Astrocyte (in vitro differentiated cells and primary cell): ENCODE measurements at regions not wholly inside any gene's neighbourhood (a gene's known extent, or its start where the extent isn't known, plus 50 kb on each side); places are given as distances from the start of the nearest gene placed in this dataset.

ENCODE experiments used
- DNase-seq: peaks from one replicate; pipeline ENCODE4 v3.0.0-alpha.2; 2010; ENCODE audit warnings: low read depth
- FAIRE-seq: peaks from 2 replicates; lab custom pipeline; 2011; peaks lifted over from hg19 to GRCh38; lab: Jason Lieb, UNC
- H2AFZ ChIP-seq: 2 replicates; pipeline ENCODE4 v1.6.0; 2012; ENCODE audit warnings: low read depth, low read length, inconsistent platforms
- H3K27ac ChIP-seq: 2 replicates; pipeline ENCODE4 v1.5.1; 2011; ENCODE audit warnings: low read depth, low read length, inconsistent platforms
- H3K27me3 ChIP-seq: 2 replicates; pipeline ENCODE4 v1.6.0; 2011; ENCODE audit warnings: low read length, inconsistent platforms; ENCODE audit not compliant: insufficient read depth
- H3K36me3 ChIP-seq: 2 replicates; pipeline ENCODE4 v1.5.1; 2011; ENCODE audit warnings: low read length, inconsistent platforms; ENCODE audit not compliant: insufficient read depth
- H3K4me1 ChIP-seq: 2 replicates; pipeline ENCODE4 v1.5.1; 2011; ENCODE audit warnings: low read length, inconsistent platforms; ENCODE audit not compliant: insufficient read depth
- H3K4me2 ChIP-seq: 2 replicates; pipeline ENCODE4 v1.6.0; 2012; ENCODE audit warnings: low read length, inconsistent platforms
- H3K4me3 ChIP-seq: 2 replicates; pipeline ENCODE4 v1.5.1; 2011; ENCODE audit warnings: low read depth, mild to moderate bottlenecking, low read length, inconsistent platforms; ENCODE audit not compliant: insufficient read depth
- H3K79me2 ChIP-seq: 2 replicates; pipeline ENCODE4 v1.6.0; 2012; ENCODE audit warnings: mild to moderate bottlenecking, low read length, inconsistent platforms; ENCODE audit not compliant: insufficient read depth
- H3K9ac ChIP-seq: 2 replicates; pipeline ENCODE4 v1.6.0; 2012; ENCODE audit warnings: mild to moderate bottlenecking, low read length, inconsistent platforms
- H3K9me3 ChIP-seq: 2 replicates; pipeline ENCODE4 v1.5.1; 2012; ENCODE audit warnings: low read depth, mild to moderate bottlenecking, low read length, inconsistent platforms; ENCODE audit not compliant: insufficient read depth
- H4K20me1 ChIP-seq: 2 replicates; pipeline ENCODE4 v1.6.0; 2012; ENCODE audit warnings: low read length, inconsistent platforms; ENCODE audit not compliant: insufficient read depth
- H3K27ac Mint-ChIP-seq: one replicate; pipeline ENCODE4 v1.8.0; 2021; ENCODE audit warnings: mild to moderate bottlenecking, mixed read lengths; ENCODE audit not compliant: unreplicated experiment
- H3K27me3 Mint-ChIP-seq: one replicate; pipeline ENCODE4 v1.8.0; 2021; ENCODE audit warnings: low read depth, mixed read lengths; ENCODE audit not compliant: unreplicated experiment
- H3K36me3 Mint-ChIP-seq: one replicate; pipeline ENCODE4 v1.8.0; 2021; ENCODE audit warnings: low read depth, mixed read lengths; ENCODE audit not compliant: unreplicated experiment
- H3K4me1 Mint-ChIP-seq: one replicate; pipeline ENCODE4 v1.8.0; 2021; ENCODE audit warnings: low read depth, mixed read lengths; ENCODE audit not compliant: unreplicated experiment
- H3K4me3 Mint-ChIP-seq: one replicate; pipeline ENCODE4 v1.8.0; 2021; ENCODE audit warnings: mild to moderate bottlenecking, moderate library complexity, mixed read lengths; ENCODE audit not compliant: unreplicated experiment
- H3K9me3 Mint-ChIP-seq: one replicate; pipeline ENCODE4 v1.8.0; 2021; ENCODE audit warnings: mild to moderate bottlenecking, mixed read lengths; ENCODE audit not compliant: unreplicated experiment
- EZH2 ChIP-seq: IDR thresholded peaks from 2 replicates; pipeline ENCODE4 v1.6.1; 2012; ENCODE audit warnings: mild to moderate bottlenecking, low read length, inconsistent platforms; ENCODE audit not compliant: insufficient read depth
- TF ChIP-seq, protein P1 (sequence below): IDR thresholded peaks from 2 replicates; pipeline ENCODE4 v1.5.1; 2011; ENCODE audit warnings: low read depth, mild to moderate bottlenecking, inconsistent platforms, low read length, moderate library complexity; ENCODE audit not compliant: insufficient read depth

GRCh38 chr9:24090566-24090965, 264.5 kb upstream of the ELAVL2 start:
- DNase-seq (no peak), FAIRE-seq (no peak)
- Histone ChIP-seq H3K36me3 (no peaks in the 10 kb centered on the region), H4K20me1 (no peaks in the 10 kb centered on the region), H3K4me2 (no peak overlapping the region), H3K4me3 (no peak overlapping the region), H2AFZ (no peak overlapping the region), H3K79me2 (no peaks in the 10 kb centered on the region), H3K4me1 (no peaks in the 10 kb centered on the region), H3K27ac (no peak overlapping the region), H3K9me3 (peaks cover 5% of the 10 kb centered on the region), H3K9ac (no peak overlapping the region), H3K27me3 (no peaks in the 10 kb centered on the region)
- Mint-ChIP-seq H3K27ac (no peak overlapping the region), H3K4me3 (no peak overlapping the region), H3K4me1 (no peaks in the 10 kb centered on the region), H3K9me3 (peaks cover 9% of the 10 kb centered on the region), H3K27me3 (no peaks in the 10 kb centered on the region), H3K36me3 (no peaks in the 10 kb centered on the region)
- TF ChIP-seq, protein P1, sequence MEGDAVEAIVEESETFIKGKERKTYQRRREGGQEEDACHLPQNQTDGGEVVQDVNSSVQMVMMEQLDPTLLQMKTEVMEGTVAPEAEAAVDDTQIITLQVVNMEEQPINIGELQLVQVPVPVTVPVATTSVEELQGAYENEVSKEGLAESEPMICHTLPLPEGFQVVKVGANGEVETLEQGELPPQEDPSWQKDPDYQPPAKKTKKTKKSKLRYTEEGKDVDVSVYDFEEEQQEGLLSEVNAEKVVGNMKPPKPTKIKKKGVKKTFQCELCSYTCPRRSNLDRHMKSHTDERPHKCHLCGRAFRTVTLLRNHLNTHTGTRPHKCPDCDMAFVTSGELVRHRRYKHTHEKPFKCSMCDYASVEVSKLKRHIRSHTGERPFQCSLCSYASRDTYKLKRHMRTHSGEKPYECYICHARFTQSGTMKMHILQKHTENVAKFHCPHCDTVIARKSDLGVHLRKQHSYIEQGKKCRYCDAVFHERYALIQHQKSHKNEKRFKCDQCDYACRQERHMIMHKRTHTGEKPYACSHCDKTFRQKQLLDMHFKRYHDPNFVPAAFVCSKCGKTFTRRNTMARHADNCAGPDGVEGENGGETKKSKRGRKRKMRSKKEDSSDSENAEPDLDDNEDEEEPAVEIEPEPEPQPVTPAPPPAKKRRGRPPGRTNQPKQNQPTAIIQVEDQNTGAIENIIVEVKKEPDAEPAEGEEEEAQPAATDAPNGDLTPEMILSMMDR, result no peak
- TF ChIP-seq EZH2, result no peak

DNA sequence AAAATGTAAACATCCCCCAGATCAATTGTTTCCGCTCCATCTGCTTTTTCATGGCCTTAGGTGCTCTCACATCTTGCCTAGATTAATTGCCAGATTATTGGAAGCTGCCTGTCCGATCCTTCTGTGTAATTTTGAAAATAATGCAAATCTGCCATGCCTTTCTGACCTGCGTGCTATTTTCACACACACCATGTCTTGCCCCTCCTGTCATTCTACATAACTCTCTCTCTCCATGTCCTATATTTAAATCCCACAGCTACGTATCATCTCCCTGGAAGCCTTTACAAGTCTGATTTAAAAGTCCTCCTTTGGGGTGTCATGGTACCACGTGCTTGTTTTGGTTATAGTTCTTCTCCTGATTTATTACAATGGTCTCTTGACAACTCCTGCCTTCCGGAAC, 247.6 kb upstream of the ELAVL2 start:
- H3K27me3 ChIP-seq, result no peaks in the 10 kb centered on the region
- no peak overlapping the region for H3K27ac ChIP-seq
- Mint-ChIP-seq H3K27me3 (no peaks in the 10 kb centered on the region), H3K9me3 (peaks cover under 1% of the 10 kb centered on the region), H3K4me1 (peaks cover 9% of the 10 kb centered on the region), H3K27ac (no peak overlapping the region), H3K4me3 (no peak overlapping the region), H3K36me3 (no peaks in the 10 kb centered on the region)
- no peak for TF ChIP-seq EZH2
- TF ChIP-seq, protein P1, result no peak
- H3K9ac ChIP-seq, result no peak overlapping the region
- no peak for FAIRE-seq
- H2AFZ ChIP-seq, result no peak overlapping the region
- H3K36me3 ChIP-seq, result no peaks in the 10 kb centered on the region
- no peak for DNase-seq
- no peak overlapping the region for H3K4me3 ChIP-seq
- H3K4me1 ChIP-seq, result no peaks in the 10 kb centered on the region
- peaks cover 2% of the 10 kb centered on the region for H3K9me3 ChIP-seq
- no peaks in the 10 kb centered on the region for H4K20me1 ChIP-seq
- H3K4me2 ChIP-seq, result no peak overlapping the region
- no peaks in the 10 kb centered on the region for H3K79me2 ChIP-seq

- Mint-ChIP-seq H3K4me1 (peaks cover 9% of the 10 kb centered on the region), H3K27ac (no peak overlapping the region), H3K36me3 (no peaks in the 10 kb centered on the region), H3K4me3 (no peak overlapping the region), H3K9me3 (peaks cover 2% of the 10 kb centered on the region), H3K27me3 (no peaks in the 10 kb centered on the region)
- FAIRE-seq (no peak), DNase-seq (no peak)
- no peaks in the 10 kb centered on the region for H3K36me3 ChIP-seq
- H2AFZ ChIP-seq, result no peak overlapping the region
- no peaks in the 10 kb centered on the region for H4K20me1 ChIP-seq
- no peak overlapping the region for H3K27ac ChIP-seq
- H3K9ac ChIP-seq, result no peak overlapping the region
- TF ChIP-seq, protein P1, result no peak
- peaks cover 2% of the 10 kb centered on the region for H3K9me3 ChIP-seq
- no peaks in the 10 kb centered on the region for H3K4me1 ChIP-seq
- H3K27me3 ChIP-seq, result no peaks in the 10 kb centered on the region
- no peak overlapping the region for H3K4me3 ChIP-seq
- no peak overlapping the region for H3K4me2 ChIP-seq
- H3K79me2 ChIP-seq, result no peaks in the 10 kb centered on the region
These were observed 247.1 kb upstream of the ELAVL2 start for GRCh38 chr9:24073007-24073592.
